ENCODE measurements at regions not wholly inside any gene's neighbourhood (a gene's known extent, or its start where the extent isn't known, plus 50 kb on each side); places are given as distances from the start of the nearest gene placed in this dataset.

DNA sequence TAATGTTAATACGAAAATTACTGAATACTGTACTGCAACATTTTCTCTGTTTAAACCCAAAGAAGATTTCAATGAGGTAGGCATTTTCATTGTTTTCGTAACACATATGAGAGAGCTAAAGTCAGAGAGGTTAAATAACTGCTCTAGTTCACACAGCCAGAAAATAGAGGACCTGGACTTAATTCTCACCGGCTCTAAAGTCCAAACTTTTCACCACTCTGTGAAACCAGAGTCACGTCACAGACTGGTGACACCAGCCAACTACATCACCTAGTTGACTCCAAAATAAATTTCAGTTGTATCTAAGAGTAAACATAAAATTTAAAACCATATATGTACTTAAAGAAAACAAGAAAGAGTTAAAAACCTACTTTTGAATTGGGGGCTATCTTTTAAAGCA is 146.7 kb downstream of the FCRL5 start:
- TF ChIP-seq, protein P1, sequence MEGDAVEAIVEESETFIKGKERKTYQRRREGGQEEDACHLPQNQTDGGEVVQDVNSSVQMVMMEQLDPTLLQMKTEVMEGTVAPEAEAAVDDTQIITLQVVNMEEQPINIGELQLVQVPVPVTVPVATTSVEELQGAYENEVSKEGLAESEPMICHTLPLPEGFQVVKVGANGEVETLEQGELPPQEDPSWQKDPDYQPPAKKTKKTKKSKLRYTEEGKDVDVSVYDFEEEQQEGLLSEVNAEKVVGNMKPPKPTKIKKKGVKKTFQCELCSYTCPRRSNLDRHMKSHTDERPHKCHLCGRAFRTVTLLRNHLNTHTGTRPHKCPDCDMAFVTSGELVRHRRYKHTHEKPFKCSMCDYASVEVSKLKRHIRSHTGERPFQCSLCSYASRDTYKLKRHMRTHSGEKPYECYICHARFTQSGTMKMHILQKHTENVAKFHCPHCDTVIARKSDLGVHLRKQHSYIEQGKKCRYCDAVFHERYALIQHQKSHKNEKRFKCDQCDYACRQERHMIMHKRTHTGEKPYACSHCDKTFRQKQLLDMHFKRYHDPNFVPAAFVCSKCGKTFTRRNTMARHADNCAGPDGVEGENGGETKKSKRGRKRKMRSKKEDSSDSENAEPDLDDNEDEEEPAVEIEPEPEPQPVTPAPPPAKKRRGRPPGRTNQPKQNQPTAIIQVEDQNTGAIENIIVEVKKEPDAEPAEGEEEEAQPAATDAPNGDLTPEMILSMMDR (IDR thresholded peaks at IDR 0.05), result no peak
- TF ChIP-seq POLR2A (IDR thresholded peaks at IDR 0.05), result no peak

Measured in tibial nerve (tissue), 3 donors.